IMR-90 (cell line): ENCODE measurements at regions not wholly inside any gene's neighbourhood (a gene's known extent, or its start where the extent isn't known, plus 50 kb on each side); places are given as distances from the start of the nearest gene placed in this dataset.

ENCODE experiments used
- ATAC-seq: fragments of 200-7000 bp; cut with Tn5 transposase; 2 replicates; pipeline ENCODE4 v1.9.1; 2020; ENCODE audit warnings: low read depth, mild to moderate bottlenecking, moderate library complexity
- BruUV-seq: library from RNA; stranded (reverse); fragments of 400-500 nt; replicated peaks from 2 replicates; lab custom pipeline; 2021; lab: Mats Ljungman, UMichigan
- CTCF ChIA-PET: fragments of 300-600 bp; formaldehyde crosslinking; extraction: SDS; loops from one replicate; lab custom pipeline; 2021; ENCODE audit warnings: antibody characterized with exemption; lab: Yijun Ruan, JAX
- POLR2A ChIA-PET: fragments of 300-600 bp; sonication (Branson Sonifier 250); formaldehyde crosslinking; loops from one replicate; lab custom pipeline; 2022; ENCODE audit warnings: antibody characterized with exemption; ENCODE audit not compliant: unreplicated experiment; lab: Charles Lee
- DNase-seq: peaks from one replicate; pipeline ENCODE4 v3.0.0; 2013
- H2AFZ ChIP-seq: replicated peaks from 2 replicates; pipeline ENCODE3; 2013; ENCODE audit warnings: low read length, mild to moderate bottlenecking; ENCODE audit not compliant: poor library complexity
- H2AK5ac ChIP-seq: 2 replicates; pipeline ENCODE4 v1.6.1; 2013; ENCODE audit warnings: low read depth, low read length, inconsistent platforms
- H2AK9ac ChIP-seq: replicated peaks from 2 replicates; pipeline ENCODE3; 2013; ENCODE audit warnings: mild to moderate bottlenecking, low read depth, low read length, moderate library complexity; ENCODE audit not compliant: poor library complexity
- H2BK120ac ChIP-seq: 2 replicates; pipeline ENCODE4 v1.6.1; 2013; ENCODE audit warnings: low read depth, low read length, inconsistent platforms
- H2BK15ac ChIP-seq: 3 replicates; pipeline ENCODE4 v1.6.1; 2013; ENCODE audit warnings: low read depth, low read length, inconsistent platforms
- H2BK20ac ChIP-seq: 2 replicates; pipeline ENCODE4 v1.6.1; 2013; ENCODE audit warnings: low read depth, mild to moderate bottlenecking, inconsistent platforms, low read length, moderate library complexity
- H2BK5ac ChIP-seq: 2 replicates; pipeline ENCODE4 v1.6.1; 2013; ENCODE audit warnings: mild to moderate bottlenecking, low read depth, low read length, inconsistent platforms; ENCODE audit not compliant: poor library complexity, severe bottlenecking
- H3K14ac ChIP-seq: replicated peaks from 2 replicates; pipeline ENCODE4 v1.6.1; 2013; ENCODE audit warnings: low read depth, low read length, inconsistent platforms
- H3K18ac ChIP-seq: 2 replicates; pipeline ENCODE4 v1.6.1; 2013; ENCODE audit warnings: low read depth, low read length, control low read depth
- H3K23ac ChIP-seq: 2 replicates; pipeline ENCODE4 v1.6.1; 2013; ENCODE audit warnings: low read depth, low read length, inconsistent platforms
- H3K27ac ChIP-seq: 2 replicates; pipeline ENCODE4 v1.5.1; 2013; ENCODE audit warnings: mild to moderate bottlenecking, control low read depth, low read length; ENCODE audit not compliant: insufficient read depth
- H3K27me3 ChIP-seq: 2 replicates; pipeline ENCODE4 v1.6.1; 2013; ENCODE audit warnings: low read length; ENCODE audit not compliant: control insufficient read depth, insufficient read depth
- H3K36me3 ChIP-seq: 2 replicates; pipeline ENCODE4 v1.6.1; 2013; ENCODE audit warnings: low read length, mixed read lengths; ENCODE audit not compliant: control insufficient read depth, insufficient read depth
- H3K4ac ChIP-seq: 2 replicates; pipeline ENCODE4 v1.6.1; 2013; ENCODE audit warnings: low read depth, low read length, inconsistent platforms
- H3K4me1 ChIP-seq: 2 replicates; pipeline ENCODE4 v1.6.1; 2013; ENCODE audit warnings: low read length, mixed read lengths; ENCODE audit not compliant: control insufficient read depth, insufficient read depth
- H3K4me2 ChIP-seq: 2 replicates; pipeline ENCODE4 v1.6.1; 2013; ENCODE audit warnings: low read depth, mild to moderate bottlenecking, control low read depth, low read length, moderate library complexity
- H3K4me3 ChIP-seq: 2 replicates; pipeline ENCODE4 v1.5.1; 2013; ENCODE audit warnings: low read depth, mild to moderate bottlenecking, control low read depth, low read length, moderate library complexity; ENCODE audit not compliant: insufficient read depth
- H3K56ac ChIP-seq: 2 replicates; pipeline ENCODE4 v1.6.1; 2013; ENCODE audit warnings: low read length, inconsistent platforms; ENCODE audit not compliant: insufficient read depth; ENCODE audit errors: extremely low read depth
- H3K79me1 ChIP-seq, 2 experiments: 2 replicates each; pipeline ENCODE4 v1.6.1; 2013; ENCODE audit warnings: low read length in 2 of 2, inconsistent platforms in 1 of 2, low read depth in 1 of 2
- H3K9ac ChIP-seq: 2 replicates; pipeline ENCODE4 v1.6.1; 2013; ENCODE audit warnings: low read depth, low read length, control low read depth
- H3K9me1 ChIP-seq: 2 replicates; pipeline ENCODE4 v1.6.1; 2013; ENCODE audit warnings: low read length, inconsistent platforms; ENCODE audit not compliant: insufficient read depth
- H3K9me3 ChIP-seq: 2 replicates; pipeline ENCODE4 v1.6.1; 2013; ENCODE audit warnings: low read length; ENCODE audit not compliant: control insufficient read depth, insufficient read depth
- H4K20me1 ChIP-seq: 2 replicates; pipeline ENCODE4 v1.6.1; 2013; ENCODE audit warnings: low read length, inconsistent platforms; ENCODE audit not compliant: insufficient read depth
- H4K5ac ChIP-seq: 2 replicates; pipeline ENCODE4 v1.6.1; 2013; ENCODE audit warnings: mild to moderate bottlenecking, low read depth, low read length, control low read depth
- H4K8ac ChIP-seq, 2 experiments: 2 replicates each; pipeline ENCODE4 v1.6.1; 2013; ENCODE audit warnings: low read depth in 2 of 2, low read length in 2 of 2, control low read depth in 1 of 2, inconsistent platforms in 1 of 2
- H4K91ac ChIP-seq: 2 replicates; pipeline ENCODE4 v1.6.1; 2013; ENCODE audit warnings: low read depth, low read length, inconsistent platforms; ENCODE audit not compliant: insufficient read depth
- BHLHE40 ChIP-seq: fragments of 150-350 bp; IDR thresholded peaks from 2 replicates; pipeline ENCODE4 v1.6.1; 2016; ENCODE audit warnings: mild to moderate bottlenecking, low read depth, low read length
- CEBPB ChIP-seq: IDR thresholded peaks from 2 replicates; pipeline ENCODE4 v1.6.1; 2012; ENCODE audit warnings: low read depth, low read length, improper control_type of control experiment
- CHD1 ChIP-seq: IDR thresholded peaks from 2 replicates; pipeline ENCODE4 v1.6.1; 2012; ENCODE audit warnings: low read depth, low read length, improper control_type of control experiment
- CTCF ChIP-seq: conservative IDR thresholded peaks from 2 replicates; pipeline ENCODE4 v1.5.1; 2012; ENCODE audit warnings: mild to moderate bottlenecking, low read depth, low read length, improper control_type of control experiment
- ELK1 ChIP-seq: fragments of 150-350 bp; IDR thresholded peaks from 2 replicates; pipeline ENCODE4 v1.6.1; 2016; ENCODE audit warnings: low read depth, mild to moderate bottlenecking, low read length, moderate library complexity, borderline replicate concordance
- FOS ChIP-seq: fragments of 150-350 bp; IDR thresholded peaks from 2 replicates; pipeline ENCODE4 v1.6.1; 2016; ENCODE audit warnings: low read depth, low read length
- MAFK ChIP-seq: IDR thresholded peaks from 2 replicates; pipeline ENCODE4 v1.6.1; 2012; ENCODE audit warnings: low read depth, low read length, improper control_type of control experiment
- MAZ ChIP-seq: IDR thresholded peaks from 2 replicates; pipeline ENCODE4 v1.6.1; 2012; ENCODE audit warnings: low read depth, mild to moderate bottlenecking, low read length, improper control_type of control experiment, moderate library complexity, borderline replicate concordance
- MXI1 ChIP-seq: IDR thresholded peaks from 2 replicates; pipeline ENCODE4 v1.6.1; 2012; ENCODE audit warnings: low read depth, mild to moderate bottlenecking, low read length, moderate library complexity, borderline replicate concordance
- NFE2L2 ChIP-seq: fragments of 150-350 bp; IDR thresholded peaks from 2 replicates; pipeline ENCODE4 v1.6.1; 2016; ENCODE audit warnings: low read depth, mild to moderate bottlenecking, low read length
- POLR2A ChIP-seq: IDR thresholded peaks from 2 replicates; pipeline ENCODE4 v1.6.1; 2012; ENCODE audit warnings: mild to moderate bottlenecking, low read depth, low read length
- RAD21 ChIP-seq: IDR thresholded peaks from 2 replicates; pipeline ENCODE4 v1.6.1; 2012; ENCODE audit warnings: low read length, improper control_type of control experiment
- RCOR1 ChIP-seq: IDR thresholded peaks from 2 replicates; pipeline ENCODE4 v1.6.1; 2012; ENCODE audit warnings: mild to moderate bottlenecking, low read length, improper control_type of control experiment; ENCODE audit not compliant: insufficient replicate concordance
- RFX5 ChIP-seq: IDR thresholded peaks from 2 replicates; pipeline ENCODE4 v1.8.0; 2012; ENCODE audit warnings: low read depth, mild to moderate bottlenecking, low read length, moderate library complexity
- SMC3 ChIP-seq: fragments of 150-350 bp; IDR thresholded peaks from 2 replicates; pipeline ENCODE4 v1.6.1; 2016; ENCODE audit warnings: low read depth, mild to moderate bottlenecking, antibody characterized with exemption, low read length, moderate library complexity
- USF2 ChIP-seq: fragments of 150-350 bp; IDR thresholded peaks from 2 replicates; pipeline ENCODE4 v1.6.1; 2017; ENCODE audit warnings: mild to moderate bottlenecking, antibody characterized with exemption, low read length, low read depth
- WGBS, 2 experiments: methylation state at CpG; one replicate each; pipeline versions ENCODE4 v1.1.5 to v1.1.7; 2013; ENCODE audit warnings: missing lambda C conversion rate in 2 of 2; ENCODE audit not compliant: insufficient read length in 1 of 2; ENCODE audit errors: extremely low coverage in 2 of 2; 5-methylcytosine and 5-hydroxymethylcytosine counted together
- dilution Hi-C: fragments of 300-500 bp; cut with HindIII; formaldehyde crosslinking; loops from one replicate; pipeline ENCODE4 v1.14.3; 2018; ENCODE audit warnings: low sequenced_read_pairs; ENCODE audit not compliant: unreplicated experiment
- in situ Hi-C: fragments of 300-500 bp; cut with MboI; formaldehyde crosslinking; loops from 3 replicates; pipeline ENCODE4 v1.14.3; 2019; ENCODE audit warnings: low sequenced_read_pairs, inconsistent platforms, mixed read lengths
- intact Hi-C: fragments of 100-400 bp; cut with micrococcal nuclease; formaldehyde crosslinking; loops from 2 replicates; pipeline ENCODE4 v1.10.0; 2022

GRCh38 chr3:170780471-170780870 lies 89.5 kb downstream of the RPL22L1 start:
- TF ChIP-seq FOS (no peak), RCOR1 (no peak), CEBPB (no peak), MAZ (no peak), NFE2L2 (no peak), POLR2A (no peak), CHD1 (no peak), MAFK (no peak), RAD21 (no peak), ELK1 (no peak), SMC3 (no peak), BHLHE40 (no peak), CTCF (no peak), RFX5 (no peak), MXI1 (no peak), USF2 (no peak)
- Histone ChIP-seq H3K27me3 (no peaks in the 10 kb centered on the region), H3K79me1 (no peaks in the 10 kb centered on the region), H3K9me3 (no peaks in the 10 kb centered on the region), H2BK120ac (no peak overlapping the region; the same call in 1 of the 2 replicates), H2AFZ (no peak overlapping the region), H3K4me3 (no peak overlapping the region), H3K36me3 (no peaks in the 10 kb centered on the region), H2BK15ac (no peak overlapping the region), H3K14ac (no peak overlapping the region), H3K4me1 (0 out of 2 replicates have a peak, but pooled peaks cover 2% of the 10 kb centered on the region), H2AK9ac (no peak overlapping the region), H3K56ac (no peak overlapping the region), H4K20me1 (no peaks in the 10 kb centered on the region), H3K9ac (no peak overlapping the region), H2BK5ac (no peak overlapping the region), H3K4me2 (no peak overlapping the region), H2BK20ac (no peak overlapping the region), H3K27ac (no peak overlapping the region), H3K23ac (no peak overlapping the region), H4K8ac (no peak overlapping the region), H4K91ac (no peak overlapping the region), H3K4ac (no peak overlapping the region), H3K9me1 (no peaks in the 10 kb centered on the region), H4K5ac (no peak overlapping the region), H3K18ac (no peak overlapping the region), H2AK5ac (no peak overlapping the region)
- intact Hi-C loops (no loop called here), in situ Hi-C loops (no loop called here), dilution Hi-C loops (no loop called here)
- ATAC-seq (no peak), DNase-seq (no peak)
- ChIA-PET CTCF (interaction anchor here (0.9 to 1.9 kb wide), 3 partner anchors 19 to 29 kb away, joined by 3 to 5 read pairs (median 3); no protein-coding TSS in a partner anchor), POLR2A (no interaction called here)
- no CpG with 5 or more reads among the region's 1 CpG for WGBS, 2 experiments
- BruUV-seq: no TSS peak
